Neutrophil (primary cell): ENCODE measurements at regions not wholly inside any gene's neighbourhood (a gene's known extent, or its start where the extent isn't known, plus 50 kb on each side); places are given as distances from the start of the nearest gene placed in this dataset.

ENCODE experiments used
- H3K27ac ChIP-seq: fragments of 200-600 bp; sonication (generic); 2 replicates; pipeline ENCODE4 v1.5.1; 2016; ENCODE audit warnings: mild to moderate bottlenecking, moderate library complexity
- H3K27me3 ChIP-seq: fragments of 200-600 bp; sonication (generic); 2 replicates; pipeline ENCODE4 v1.6.0; 2016; ENCODE audit warnings: mild to moderate bottlenecking
- H3K36me3 ChIP-seq: fragments of 200-600 bp; sonication (generic); 2 replicates; pipeline ENCODE4 v1.5.1; 2017
- H3K4me1 ChIP-seq, 2 experiments: fragments of 200-600 bp in 1 of 2; sonication (generic) in 1 of 2; 1 replicate in 1 of 2; 2 replicates in 1 of 2; pipeline versions ENCODE4 v1.5.1 to v1.6.1; 2013 to 2016; ENCODE audit warnings: low read depth in 1 of 2, low read length in 1 of 2, mild to moderate bottlenecking in 1 of 2, moderate library complexity in 1 of 2; ENCODE audit not compliant: control insufficient read depth in 1 of 2, insufficient read depth in 1 of 2
- H3K4me3 ChIP-seq, 2 experiments: fragments of 200-600 bp in 1 of 2; sonication (generic) in 1 of 2; 1 replicate in 1 of 2; 2 replicates in 1 of 2; pipeline ENCODE4 v1.5.1; 2013 to 2016; ENCODE audit warnings: low read depth in 1 of 2, low read length in 1 of 2, mild to moderate bottlenecking in 1 of 2, moderate library complexity in 1 of 2
- H3K9me3 ChIP-seq: fragments of 200-600 bp; sonication (generic); 2 replicates; pipeline ENCODE4 v1.5.1; 2016
- CTCF ChIP-seq: fragments of 200-600 bp; sonication (generic); IDR thresholded peaks from 2 replicates; pipeline ENCODE4 v1.5.1; 2016; ENCODE audit warnings: antibody characterized with exemption

GRCh38 chr9:109716631-109717030 is 63.4 kb upstream of the PALM2AKAP2 start:
- H3K27ac ChIP-seq: no peak overlapping the region

GRCh38 chr9:109717342-109717741 is 62.7 kb upstream of the PALM2AKAP2 start:
- H3K4me3 ChIP-seq: no peak overlapping the region
- H3K36me3 ChIP-seq: no peaks in the 10 kb centered on the region
- H3K27me3 ChIP-seq: no peaks in the 10 kb centered on the region
- no peaks in the 10 kb centered on the region for H3K4me1 ChIP-seq
- H3K27ac ChIP-seq: no peak overlapping the region
- no peak for TF ChIP-seq CTCF
- no peaks in the 10 kb centered on the region for H3K9me3 ChIP-seq

More at GRCh38 chr9:109716631-109717030, 63.4 kb upstream of the PALM2AKAP2 start:
- Histone ChIP-seq H3K27me3 (no peaks in the 10 kb centered on the region), H3K36me3 (no peaks in the 10 kb centered on the region), H3K9me3 (no peaks in the 10 kb centered on the region), H3K4me3 (no peak overlapping the region), H3K4me1 (no peaks in the 10 kb centered on the region)
- TF ChIP-seq CTCF: no peak

DNA sequence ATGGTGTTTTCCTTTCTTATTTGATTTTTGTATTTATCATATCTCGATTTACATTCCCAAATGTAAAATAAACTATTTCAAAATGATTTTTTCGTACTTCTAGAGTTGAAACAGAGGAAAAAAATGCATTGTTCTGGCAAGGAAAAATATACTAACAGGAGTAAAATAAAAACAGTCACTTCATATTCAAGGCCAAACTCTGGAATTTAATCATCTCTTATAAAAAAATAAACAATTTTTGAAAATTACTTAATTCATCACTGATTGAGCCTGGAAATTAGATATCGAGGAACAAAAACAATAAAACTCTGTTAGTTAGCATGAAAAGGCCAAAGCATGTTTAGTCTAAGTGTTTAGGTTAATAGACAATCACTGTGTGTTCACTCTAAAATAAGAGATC is 61.1 kb upstream of the PALM2AKAP2 start:
- H3K27ac ChIP-seq: no peak overlapping the region

DNA sequence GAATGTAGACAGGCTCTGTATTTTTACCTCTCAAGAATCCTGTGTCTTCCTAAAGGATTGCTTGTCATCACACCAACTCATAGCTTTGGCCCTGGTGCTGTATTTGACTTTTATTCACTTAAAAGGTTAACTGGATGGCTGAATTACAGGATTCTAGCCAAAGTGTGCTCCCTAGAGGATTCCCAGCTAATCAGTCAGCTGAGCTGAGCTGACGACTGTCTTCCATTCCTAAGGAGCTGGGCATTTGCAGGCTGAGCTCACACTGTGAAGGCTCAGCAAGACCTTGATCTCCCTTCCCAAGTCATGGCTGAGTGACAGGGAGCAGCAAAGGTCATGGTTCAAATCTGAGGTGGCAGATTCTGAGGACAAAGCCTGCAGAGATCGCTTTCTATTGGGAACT is 59.0 kb upstream of the PALM2AKAP2 start:
- Histone ChIP-seq H3K9me3 (no peaks in the 10 kb centered on the region), H3K27ac (no peak overlapping the region), H3K4me3 (no peak overlapping the region), H3K36me3 (no peaks in the 10 kb centered on the region), H3K4me1 (no peaks in the 10 kb centered on the region), H3K27me3 (peaks cover 3% of the 10 kb centered on the region)
- TF ChIP-seq CTCF: no peak

More for the DNA sequence above, 61.1 kb upstream of the PALM2AKAP2 start:
- Histone ChIP-seq H3K27me3 (no peaks in the 10 kb centered on the region), H3K4me1 (no peaks in the 10 kb centered on the region), H3K9me3 (no peaks in the 10 kb centered on the region), H3K4me3 (no peak overlapping the region), H3K36me3 (no peaks in the 10 kb centered on the region)
- TF ChIP-seq CTCF: no peak

DNA sequence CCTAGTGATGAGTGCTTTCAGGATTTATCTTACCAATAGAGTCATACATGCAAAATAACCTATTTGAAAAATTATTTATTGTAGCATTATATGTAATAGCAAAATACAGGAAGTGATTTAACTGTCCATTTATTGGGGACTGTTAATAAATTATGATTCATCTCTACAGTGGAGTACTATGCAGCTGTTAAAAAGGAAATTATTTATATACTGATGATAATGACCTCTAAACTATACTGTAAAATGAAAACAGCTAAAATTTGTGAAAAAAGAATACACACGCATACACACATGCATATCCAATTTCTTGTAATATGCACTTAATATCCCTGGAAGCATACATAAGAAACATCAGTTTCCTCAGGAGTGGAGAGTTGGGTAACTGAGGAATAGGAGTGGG is 58.0 kb upstream of the PALM2AKAP2 start:
- no peaks in the 10 kb centered on the region for H3K4me1 ChIP-seq
- no peaks in the 10 kb centered on the region for H3K36me3 ChIP-seq
- no peak overlapping the region for H3K4me3 ChIP-seq
- no peaks in the 10 kb centered on the region for H3K9me3 ChIP-seq
- H3K27me3 ChIP-seq: peaks cover 3% of the 10 kb centered on the region
- TF ChIP-seq CTCF: no peak
- no peak overlapping the region for H3K27ac ChIP-seq

- no peaks in the 10 kb centered on the region for H3K4me1 ChIP-seq
- no peak overlapping the region for H3K4me3 ChIP-seq
- no peaks in the 10 kb centered on the region for H3K9me3 ChIP-seq
- TF ChIP-seq CTCF: no peak
- peaks cover 3% of the 10 kb centered on the region for H3K27me3 ChIP-seq
- no peak overlapping the region for H3K27ac ChIP-seq
- H3K36me3 ChIP-seq: no peaks in the 10 kb centered on the region
Observed at GRCh38 chr9:109723781-109724180, 56.2 kb upstream of the PALM2AKAP2 start.
